ENCODE measurements at regions not wholly inside any gene's neighbourhood (a gene's known extent, or its start where the extent isn't known, plus 50 kb on each side); places are given as distances from the start of the nearest gene placed in this dataset.

DNA sequence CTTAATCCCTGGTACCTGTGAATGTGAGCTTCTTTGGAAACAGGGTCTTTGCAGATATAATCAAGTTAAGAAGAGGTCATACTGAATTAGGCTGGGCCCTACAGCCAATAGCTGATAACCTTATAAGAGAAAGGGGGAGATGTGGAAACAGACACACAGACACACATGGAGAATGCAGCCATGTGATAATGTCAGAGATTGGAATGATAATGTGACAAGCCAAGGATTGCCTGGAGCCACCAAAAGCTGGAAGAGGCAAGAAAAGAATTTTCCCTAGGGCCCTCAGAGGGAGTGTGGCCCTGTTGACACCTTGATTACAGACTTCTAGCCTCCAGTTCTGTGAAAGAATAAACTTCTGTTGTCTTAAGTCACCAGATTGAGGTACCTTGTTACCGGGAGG is 114.5 kb upstream of the SOD1 start:
- H3K4me1 ChIP-seq (ENCODE audit: control insufficient read depth in 4 of 4, insufficient read depth in 4 of 4, low read length in 3 of 4): no peaks in the 10 kb centered on the region
- H3K9me3 ChIP-seq (ENCODE audit: control insufficient read depth in 4 of 4, low read length in 3 of 4): no peaks in the 10 kb centered on the region
- no peak overlapping the region for H3K27ac ChIP-seq (ENCODE audit: low read depth in 1 of 2, low read length in 2 of 2)
- H3K9ac ChIP-seq (ENCODE audit: low read depth in 1 of 2, low read length in 2 of 2): no peak overlapping the region
- TF ChIP-seq FOXA1 (IDR thresholded peaks at IDR 0.05): no peak
- TF ChIP-seq, protein P1, sequence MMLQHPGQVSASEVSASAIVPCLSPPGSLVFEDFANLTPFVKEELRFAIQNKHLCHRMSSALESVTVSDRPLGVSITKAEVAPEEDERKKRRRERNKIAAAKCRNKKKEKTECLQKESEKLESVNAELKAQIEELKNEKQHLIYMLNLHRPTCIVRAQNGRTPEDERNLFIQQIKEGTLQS (IDR thresholded peaks at IDR 0.05): no peak
- 80% methylated on average over 1 of the region's 1 CpG for WGBS
- no peak for DNase-seq (ENCODE audit: low spot score)
- H3K4me3 ChIP-seq (ENCODE audit: low read depth in 1 of 3, low read length in 3 of 3): no peak overlapping the region
- H3K36me3 ChIP-seq (ENCODE audit: control insufficient read depth in 4 of 4, insufficient read depth in 3 of 4, low read depth in 1 of 4, low read length in 3 of 4): no peaks in the 10 kb centered on the region
- no peaks in the 10 kb centered on the region for H3K27me3 ChIP-seq (ENCODE audit: control insufficient read depth in 4 of 4, insufficient read depth in 4 of 4, low read length in 3 of 4)

GRCh38 chr21:31543191-31543590 is 116.3 kb upstream of the SOD1 start:
- no peaks in the 10 kb centered on the region for H3K36me3 ChIP-seq (ENCODE audit: control insufficient read depth in 4 of 4, insufficient read depth in 3 of 4, low read depth in 1 of 4, low read length in 3 of 4)
- H3K4me3 ChIP-seq (ENCODE audit: low read depth in 1 of 3, low read length in 3 of 3): no peak overlapping the region
- 89% methylated on average over 16 of the region's 16 CpGs for WGBS
- no peak overlapping the region for H3K9ac ChIP-seq (ENCODE audit: low read depth in 1 of 2, low read length in 2 of 2)
- no peak overlapping the region for H3K27ac ChIP-seq (ENCODE audit: low read depth in 1 of 2, low read length in 2 of 2)
- no peak for TF ChIP-seq NR2F2 (IDR thresholded peaks at IDR 0.05)
- no peaks in the 10 kb centered on the region for H3K4me1 ChIP-seq (ENCODE audit: control insufficient read depth in 4 of 4, insufficient read depth in 4 of 4, low read length in 3 of 4)
- DNase-seq (ENCODE audit: low spot score): no peak
- no peaks in the 10 kb centered on the region for H3K27me3 ChIP-seq (ENCODE audit: control insufficient read depth in 4 of 4, insufficient read depth in 4 of 4, low read length in 3 of 4)
- H3K9me3 ChIP-seq (ENCODE audit: control insufficient read depth in 4 of 4, low read length in 3 of 4): no peaks in the 10 kb centered on the region

DNA sequence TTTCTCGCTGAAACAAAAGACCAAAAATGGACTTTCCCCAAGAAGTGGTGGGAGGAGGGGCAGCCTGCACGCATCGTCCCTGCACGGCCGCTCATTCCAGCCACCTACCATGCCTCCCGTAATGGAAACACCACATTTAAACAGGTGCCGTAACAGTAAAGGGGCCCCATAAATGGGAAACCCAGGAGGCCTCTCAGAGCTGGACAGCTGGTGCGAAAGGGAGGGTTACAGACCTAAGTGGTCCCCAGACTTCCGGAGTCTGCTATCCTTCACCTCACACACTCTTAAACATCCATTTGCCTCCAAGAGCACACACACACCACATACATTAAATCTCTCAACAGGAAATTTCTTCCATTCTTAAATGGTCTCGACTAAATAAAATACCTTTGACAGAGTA is 120.7 kb upstream of the SOD1 start:
- Histone ChIP-seq H3K9ac (ENCODE audit: low read depth in 1 of 2, low read length in 2 of 2) (no peak overlapping the region), H3K4me3 (ENCODE audit: low read depth in 1 of 3, low read length in 3 of 3) (no peak overlapping the region), H3K9me3 (ENCODE audit: control insufficient read depth in 4 of 4, low read length in 3 of 4) (no peaks in the 10 kb centered on the region), H3K27me3 (ENCODE audit: control insufficient read depth in 4 of 4, insufficient read depth in 4 of 4, low read length in 3 of 4) (no peaks in the 10 kb centered on the region), H3K4me1 (ENCODE audit: control insufficient read depth in 4 of 4, insufficient read depth in 4 of 4, low read length in 3 of 4) (no peaks in the 10 kb centered on the region), H3K27ac (ENCODE audit: low read depth in 1 of 2, low read length in 2 of 2) (no peak overlapping the region), H3K36me3 (ENCODE audit: control insufficient read depth in 4 of 4, insufficient read depth in 3 of 4, low read depth in 1 of 4, low read length in 3 of 4) (no peaks in the 10 kb centered on the region)
- 89% methylated on average over 10 of the region's 10 CpGs for WGBS
- TF ChIP-seq JUND (IDR thresholded peaks at IDR 0.05): no peak
- no peak for TF ChIP-seq HNF4A (conservative IDR thresholded peaks at IDR 0.05)
- TF ChIP-seq, protein P2, sequence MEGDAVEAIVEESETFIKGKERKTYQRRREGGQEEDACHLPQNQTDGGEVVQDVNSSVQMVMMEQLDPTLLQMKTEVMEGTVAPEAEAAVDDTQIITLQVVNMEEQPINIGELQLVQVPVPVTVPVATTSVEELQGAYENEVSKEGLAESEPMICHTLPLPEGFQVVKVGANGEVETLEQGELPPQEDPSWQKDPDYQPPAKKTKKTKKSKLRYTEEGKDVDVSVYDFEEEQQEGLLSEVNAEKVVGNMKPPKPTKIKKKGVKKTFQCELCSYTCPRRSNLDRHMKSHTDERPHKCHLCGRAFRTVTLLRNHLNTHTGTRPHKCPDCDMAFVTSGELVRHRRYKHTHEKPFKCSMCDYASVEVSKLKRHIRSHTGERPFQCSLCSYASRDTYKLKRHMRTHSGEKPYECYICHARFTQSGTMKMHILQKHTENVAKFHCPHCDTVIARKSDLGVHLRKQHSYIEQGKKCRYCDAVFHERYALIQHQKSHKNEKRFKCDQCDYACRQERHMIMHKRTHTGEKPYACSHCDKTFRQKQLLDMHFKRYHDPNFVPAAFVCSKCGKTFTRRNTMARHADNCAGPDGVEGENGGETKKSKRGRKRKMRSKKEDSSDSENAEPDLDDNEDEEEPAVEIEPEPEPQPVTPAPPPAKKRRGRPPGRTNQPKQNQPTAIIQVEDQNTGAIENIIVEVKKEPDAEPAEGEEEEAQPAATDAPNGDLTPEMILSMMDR (IDR thresholded peaks at IDR 0.05; ENCODE audit: low read depth, low read length, missing input control): no peak
- TF ChIP-seq, protein P3, sequence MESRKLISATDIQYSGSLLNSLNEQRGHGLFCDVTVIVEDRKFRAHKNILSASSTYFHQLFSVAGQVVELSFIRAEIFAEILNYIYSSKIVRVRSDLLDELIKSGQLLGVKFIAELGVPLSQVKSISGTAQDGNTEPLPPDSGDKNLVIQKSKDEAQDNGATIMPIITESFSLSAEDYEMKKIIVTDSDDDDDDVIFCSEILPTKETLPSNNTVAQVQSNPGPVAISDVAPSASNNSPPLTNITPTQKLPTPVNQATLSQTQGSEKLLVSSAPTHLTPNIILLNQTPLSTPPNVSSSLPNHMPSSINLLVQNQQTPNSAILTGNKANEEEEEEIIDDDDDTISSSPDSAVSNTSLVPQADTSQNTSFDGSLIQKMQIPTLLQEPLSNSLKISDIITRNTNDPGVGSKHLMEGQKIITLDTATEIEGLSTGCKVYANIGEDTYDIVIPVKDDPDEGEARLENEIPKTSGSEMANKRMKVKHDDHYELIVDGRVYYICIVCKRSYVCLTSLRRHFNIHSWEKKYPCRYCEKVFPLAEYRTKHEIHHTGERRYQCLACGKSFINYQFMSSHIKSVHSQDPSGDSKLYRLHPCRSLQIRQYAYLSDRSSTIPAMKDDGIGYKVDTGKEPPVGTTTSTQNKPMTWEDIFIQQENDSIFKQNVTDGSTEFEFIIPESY (IDR thresholded peaks at IDR 0.05): no peak
- TF ChIP-seq TAF1 (conservative IDR thresholded peaks at IDR 0.05): no peak
- no peak for DNase-seq (ENCODE audit: low spot score)

GRCh38 chr21:31537872-31538576 is 121.5 kb upstream of the SOD1 start:
- H3K27me3 ChIP-seq (ENCODE audit: control insufficient read depth in 4 of 4, insufficient read depth in 4 of 4, low read length in 3 of 4): no peaks in the 10 kb centered on the region
- 92% methylated on average over 10 of the region's 10 CpGs for WGBS
- DNase-seq (ENCODE audit: low spot score): no peak
- H3K9me3 ChIP-seq (ENCODE audit: control insufficient read depth in 4 of 4, low read length in 3 of 4): no peaks in the 10 kb centered on the region
- no peaks in the 10 kb centered on the region for H3K36me3 ChIP-seq (ENCODE audit: control insufficient read depth in 4 of 4, insufficient read depth in 3 of 4, low read depth in 1 of 4, low read length in 3 of 4)
- no peak overlapping the region for H3K4me3 ChIP-seq (ENCODE audit: low read depth in 1 of 3, low read length in 3 of 3)
- no peak overlapping the region for H3K9ac ChIP-seq (ENCODE audit: low read depth in 1 of 2, low read length in 2 of 2)
- H3K27ac ChIP-seq (ENCODE audit: low read depth in 1 of 2, low read length in 2 of 2): no peak overlapping the region
- H3K4me1 ChIP-seq (ENCODE audit: control insufficient read depth in 4 of 4, insufficient read depth in 4 of 4, low read length in 3 of 4): no peaks in the 10 kb centered on the region
- no peak for TF ChIP-seq RXRA (IDR thresholded peaks at IDR 0.05)
- no peak for TF ChIP-seq RAD21 (IDR thresholded peaks at IDR 0.05)
- TF ChIP-seq, protein P3 (IDR thresholded peaks at IDR 0.05): no peak
- no peak for TF ChIP-seq MAX (IDR thresholded peaks at IDR 0.05)
- TF ChIP-seq, protein P2 (IDR thresholded peaks at IDR 0.05; ENCODE audit: low read depth, low read length, missing input control): no peak
- TF ChIP-seq SP1 (IDR thresholded peaks at IDR 0.05): no peak

Measured in liver (tissue), 8 donors.